Breast epithelium (tissue), 3 donors: ENCODE measurements at regions not wholly inside any gene's neighbourhood (a gene's known extent, or its start where the extent isn't known, plus 50 kb on each side); places are given as distances from the start of the nearest gene placed in this dataset.

ENCODE experiments used
- POLR2AphosphoS5 ChIP-seq, 3 donors: sonication (generic); formaldehyde crosslinking; IDR thresholded peaks; one replicate each; pipeline ENCODE4 v1.6.1; 2017; ENCODE audit warnings: antibody characterized with exemption in 3 of 3
- TF ChIP-seq, protein P1 (sequence below), 3 donors: fragments of 450-650 bp; IDR thresholded peaks; one replicate each; pipeline ENCODE4 v1.5.1; 2016 to 2017; ENCODE audit warnings: antibody characterized with exemption in 3 of 3, mild to moderate bottlenecking in 3 of 3, moderate library complexity in 3 of 3

DNA sequence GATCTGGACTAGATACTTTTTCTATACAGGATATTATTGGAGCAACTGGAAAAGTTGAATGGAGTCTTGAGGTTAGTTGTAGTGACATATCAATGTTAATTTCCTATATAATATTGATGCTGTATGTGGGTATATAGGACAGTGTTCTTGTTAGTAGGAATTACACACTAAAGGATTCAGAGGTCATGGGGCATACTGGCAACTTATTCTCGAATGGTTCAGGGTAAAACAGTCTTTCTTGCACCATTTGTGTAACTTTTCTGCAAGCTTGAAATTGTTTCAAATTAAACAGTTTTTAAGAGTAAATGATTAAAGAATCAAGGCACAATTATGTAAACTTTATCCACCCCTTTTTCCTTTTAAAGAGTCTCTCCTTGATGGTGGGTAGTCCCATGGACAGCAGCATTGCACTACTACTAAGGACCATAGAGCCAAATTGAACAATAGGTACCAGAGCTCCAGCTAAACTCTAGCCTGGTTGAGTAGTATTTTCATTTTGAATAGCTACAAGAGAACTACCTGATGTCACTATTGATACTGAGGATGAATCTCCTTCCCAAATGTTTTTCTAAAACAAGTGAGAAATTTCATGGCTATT lies 70.1 kb downstream of the DMP1 start:
- TF ChIP-seq, protein P1, sequence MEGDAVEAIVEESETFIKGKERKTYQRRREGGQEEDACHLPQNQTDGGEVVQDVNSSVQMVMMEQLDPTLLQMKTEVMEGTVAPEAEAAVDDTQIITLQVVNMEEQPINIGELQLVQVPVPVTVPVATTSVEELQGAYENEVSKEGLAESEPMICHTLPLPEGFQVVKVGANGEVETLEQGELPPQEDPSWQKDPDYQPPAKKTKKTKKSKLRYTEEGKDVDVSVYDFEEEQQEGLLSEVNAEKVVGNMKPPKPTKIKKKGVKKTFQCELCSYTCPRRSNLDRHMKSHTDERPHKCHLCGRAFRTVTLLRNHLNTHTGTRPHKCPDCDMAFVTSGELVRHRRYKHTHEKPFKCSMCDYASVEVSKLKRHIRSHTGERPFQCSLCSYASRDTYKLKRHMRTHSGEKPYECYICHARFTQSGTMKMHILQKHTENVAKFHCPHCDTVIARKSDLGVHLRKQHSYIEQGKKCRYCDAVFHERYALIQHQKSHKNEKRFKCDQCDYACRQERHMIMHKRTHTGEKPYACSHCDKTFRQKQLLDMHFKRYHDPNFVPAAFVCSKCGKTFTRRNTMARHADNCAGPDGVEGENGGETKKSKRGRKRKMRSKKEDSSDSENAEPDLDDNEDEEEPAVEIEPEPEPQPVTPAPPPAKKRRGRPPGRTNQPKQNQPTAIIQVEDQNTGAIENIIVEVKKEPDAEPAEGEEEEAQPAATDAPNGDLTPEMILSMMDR (IDR thresholded peaks at IDR 0.05): no peak
- TF ChIP-seq POLR2AphosphoS5 (IDR thresholded peaks at IDR 0.05): no peak
